Astrocyte of the spinal cord (primary cell): ENCODE measurements at regions not wholly inside any gene's neighbourhood (a gene's known extent, or its start where the extent isn't known, plus 50 kb on each side); places are given as distances from the start of the nearest gene placed in this dataset.

Source experiments
- DNase-seq: peaks from one replicate; pipeline ENCODE4 v3.0.0; 2011; ENCODE audit warnings: low read depth, low spot score
- H3K4me3 ChIP-seq: 2 replicates; pipeline ENCODE4 v1.5.1; 2011; ENCODE audit warnings: low read depth, mild to moderate bottlenecking, low read length, moderate library complexity
- CTCF ChIP-seq: IDR thresholded peaks from 2 replicates; pipeline ENCODE4 v1.5.1; 2012; ENCODE audit warnings: low read depth, mild to moderate bottlenecking, low read length, inconsistent platforms
- in situ Hi-C: cut with HindIII; loops from 2 replicates; pipeline ENCODE4 v1.10.0; 2017; ENCODE audit warnings: low sequenced_read_pairs

GRCh38 chr14:39566795-39567194 is 134.6 kb upstream of the FBXO33 start:
- no peak for DNase-seq
- in situ Hi-C loops, result no loop called here
- TF ChIP-seq CTCF, result no peak
- no peak overlapping the region for H3K4me3 ChIP-seq

- TF ChIP-seq CTCF, result no peak
- DNase-seq, result no peak
- H3K4me3 ChIP-seq, result no peak overlapping the region
- in situ Hi-C loops, result no loop called here
Observed at GRCh38 chr14:39563361-39563760, 131.1 kb upstream of the FBXO33 start.

GRCh38 chr14:39562175-39562574 is 129.9 kb upstream of the FBXO33 start:
- in situ Hi-C loops, result no loop called here
- TF ChIP-seq CTCF, result no peak
- DNase-seq, result no peak
- no peak overlapping the region for H3K4me3 ChIP-seq

GRCh38 chr14:39558525-39558924 is 126.3 kb upstream of the FBXO33 start:
- in situ Hi-C loops, result no loop called here
- no peak for TF ChIP-seq CTCF

GRCh38 chr14:39555749-39556148 is 123.5 kb upstream of the FBXO33 start:
- no peak for DNase-seq
- no peak for TF ChIP-seq CTCF
- in situ Hi-C loops, result no loop called here
- no peak overlapping the region for H3K4me3 ChIP-seq

More at GRCh38 chr14:39558525-39558924, 126.3 kb upstream of the FBXO33 start:
- no peak for DNase-seq
- no peak overlapping the region for H3K4me3 ChIP-seq

- H3K4me3 ChIP-seq, result no peak overlapping the region
- in situ Hi-C loops, result no loop called here
- no peak for DNase-seq
- TF ChIP-seq CTCF, result no peak
Observed at GRCh38 chr14:39554576-39554975, 122.3 kb upstream of the FBXO33 start.

GRCh38 chr14:39548358-39548757 is 116.1 kb upstream of the FBXO33 start:
- no peak overlapping the region for H3K4me3 ChIP-seq
- no peak for TF ChIP-seq CTCF
- in situ Hi-C loops, result no loop called here
- DNase-seq, result no peak
